MCF 10A (cell line): ENCODE measurements at regions not wholly inside any gene's neighbourhood (a gene's known extent, or its start where the extent isn't known, plus 50 kb on each side); places are given as distances from the start of the nearest gene placed in this dataset.

ENCODE experiments used
- BruUV-seq: library from RNA; stranded (reverse); fragments of 400-500 nt; replicated peaks from 2 replicates; lab custom pipeline; 2021; lab: Mats Ljungman, UMichigan
- CTCF ChIA-PET: fragments of 300-600 bp; sonication (Branson Sonifier 250); formaldehyde crosslinking; extraction: SDS; loops from one replicate; lab custom pipeline; 2021; ENCODE audit warnings: antibody characterized with exemption, inconsistent platforms; lab: Yijun Ruan, JAX
- POLR2A ChIA-PET: fragments of 300-600, 350-650 bp; sonication (Branson Sonifier 250); formaldehyde crosslinking; extraction: SDS; loops from one replicate; lab custom pipeline; 2020; ENCODE audit warnings: antibody characterized with exemption, inconsistent platforms; lab: Yijun Ruan, JAX
- DNase-seq: peaks from one replicate; pipeline ENCODE4 v3.0.0-alpha.2; 2018; ENCODE audit not compliant: unreplicated experiment
- H3K27ac Mint-ChIP-seq: one replicate; pipeline ENCODE4 v1.8.0; 2022; ENCODE audit warnings: mild to moderate bottlenecking, low read depth, mixed read lengths; ENCODE audit not compliant: unreplicated experiment
- H3K27me3 Mint-ChIP-seq: one replicate; pipeline ENCODE4 v1.8.0; 2022; ENCODE audit warnings: mixed read lengths; ENCODE audit not compliant: insufficient read depth, unreplicated experiment
- H3K36me3 Mint-ChIP-seq: one replicate; pipeline ENCODE4 v1.8.0; 2022; ENCODE audit warnings: mild to moderate bottlenecking, moderate library complexity, mixed read lengths; ENCODE audit not compliant: insufficient read depth, unreplicated experiment
- H3K4me1 Mint-ChIP-seq: one replicate; pipeline ENCODE4 v1.8.0; 2022; ENCODE audit warnings: mixed read lengths; ENCODE audit not compliant: insufficient read depth, unreplicated experiment
- H3K4me3 Mint-ChIP-seq: one replicate; pipeline ENCODE4 v1.8.0; 2022; ENCODE audit warnings: mild to moderate bottlenecking, moderate library complexity, mixed read lengths; ENCODE audit not compliant: unreplicated experiment
- H3K9me3 Mint-ChIP-seq: one replicate; pipeline ENCODE4 v1.8.0; 2022; ENCODE audit warnings: mixed read lengths; ENCODE audit not compliant: unreplicated experiment
- intact Hi-C: fragments of 100-400 bp; cut with micrococcal nuclease; formaldehyde crosslinking; loops from 2 replicates; pipeline ENCODE4 v1.14.1; 2022
- TF ChIP-seq, protein P1 (sequence below): fragments of 200-600 bp; IDR thresholded peaks from one replicate; pipeline ENCODE4 v1.8.0; 2022; ENCODE audit warnings: antibody characterized with exemption, mild to moderate bottlenecking; ENCODE audit not compliant: unreplicated experiment

DNA sequence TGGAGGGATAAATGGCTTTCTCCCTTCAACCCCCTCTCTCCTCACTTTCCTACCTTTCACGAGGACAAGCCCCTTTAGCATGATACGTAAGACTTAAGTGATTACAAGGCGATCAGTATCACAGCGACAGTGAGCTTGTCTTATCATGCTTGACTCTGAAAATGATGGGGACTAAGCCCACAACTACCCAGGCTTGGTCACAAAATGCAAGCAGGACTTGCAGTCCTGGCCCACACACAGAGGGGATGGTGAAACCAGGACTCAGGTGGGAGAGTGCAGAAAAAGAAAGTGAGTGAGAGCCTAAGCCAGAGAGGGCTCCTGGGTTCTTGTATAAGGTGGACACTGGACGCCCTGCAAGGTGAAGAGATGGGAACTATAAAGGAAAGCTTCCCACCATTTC, 95.7 kb upstream of the ARL4C start:
- intact Hi-C loops, result no loop called here
- POLR2A ChIA-PET, result no interaction called here
- Mint-ChIP-seq H3K36me3 (peaks cover 6% of the 10 kb centered on the region), H3K4me3 (no peak overlapping the region), H3K27ac (no peak overlapping the region), H3K9me3 (no peaks in the 10 kb centered on the region), H3K4me1 (peaks cover 5% of the 10 kb centered on the region), H3K27me3 (no peaks in the 10 kb centered on the region)
- BruUV-seq, result no TSS peak
- TF ChIP-seq, protein P1, sequence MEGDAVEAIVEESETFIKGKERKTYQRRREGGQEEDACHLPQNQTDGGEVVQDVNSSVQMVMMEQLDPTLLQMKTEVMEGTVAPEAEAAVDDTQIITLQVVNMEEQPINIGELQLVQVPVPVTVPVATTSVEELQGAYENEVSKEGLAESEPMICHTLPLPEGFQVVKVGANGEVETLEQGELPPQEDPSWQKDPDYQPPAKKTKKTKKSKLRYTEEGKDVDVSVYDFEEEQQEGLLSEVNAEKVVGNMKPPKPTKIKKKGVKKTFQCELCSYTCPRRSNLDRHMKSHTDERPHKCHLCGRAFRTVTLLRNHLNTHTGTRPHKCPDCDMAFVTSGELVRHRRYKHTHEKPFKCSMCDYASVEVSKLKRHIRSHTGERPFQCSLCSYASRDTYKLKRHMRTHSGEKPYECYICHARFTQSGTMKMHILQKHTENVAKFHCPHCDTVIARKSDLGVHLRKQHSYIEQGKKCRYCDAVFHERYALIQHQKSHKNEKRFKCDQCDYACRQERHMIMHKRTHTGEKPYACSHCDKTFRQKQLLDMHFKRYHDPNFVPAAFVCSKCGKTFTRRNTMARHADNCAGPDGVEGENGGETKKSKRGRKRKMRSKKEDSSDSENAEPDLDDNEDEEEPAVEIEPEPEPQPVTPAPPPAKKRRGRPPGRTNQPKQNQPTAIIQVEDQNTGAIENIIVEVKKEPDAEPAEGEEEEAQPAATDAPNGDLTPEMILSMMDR, result no peak
- CTCF ChIA-PET, result interaction anchor here (1.4 kb wide), 1 partner anchor 47 kb away, joined by 5 read pairs; no protein-coding TSS in a partner anchor
- DNase-seq, result no peak

DNA sequence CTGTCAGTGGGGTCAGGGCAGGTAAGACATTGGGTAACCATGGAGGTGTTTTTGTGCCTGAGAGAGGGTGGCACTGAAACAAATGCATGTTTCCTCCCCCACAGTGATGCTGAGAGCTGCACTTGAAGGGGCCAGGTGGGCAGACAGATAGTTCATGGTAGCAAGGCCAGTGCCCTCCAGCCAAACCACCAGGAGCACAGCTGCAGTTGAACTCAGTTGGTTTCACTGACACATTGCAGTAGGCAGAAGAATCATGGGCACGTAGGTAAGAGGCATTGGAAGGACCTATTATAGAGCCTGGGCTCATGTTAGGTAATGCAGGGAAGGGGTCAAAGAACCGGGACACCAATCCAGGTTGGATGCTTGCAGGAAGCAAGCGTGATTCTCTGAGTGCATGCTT, 93.2 kb upstream of the ARL4C start:
- ChIA-PET POLR2A (no interaction called here), CTCF (interaction anchor here (1.1 kb wide), 1 partner anchor 8 kb away, joined by 3 read pairs; no protein-coding TSS in a partner anchor)
- Mint-ChIP-seq H3K27ac (no peak overlapping the region), H3K9me3 (no peaks in the 10 kb centered on the region), H3K36me3 (peaks cover under 1% of the 10 kb centered on the region), H3K4me3 (no peak overlapping the region), H3K27me3 (no peaks in the 10 kb centered on the region), H3K4me1 (peaks cover 5% of the 10 kb centered on the region)
- TF ChIP-seq, protein P1, result no peak
- intact Hi-C loops, result no loop called here
- DNase-seq, result no peak
- BruUV-seq, result no TSS peak

DNA sequence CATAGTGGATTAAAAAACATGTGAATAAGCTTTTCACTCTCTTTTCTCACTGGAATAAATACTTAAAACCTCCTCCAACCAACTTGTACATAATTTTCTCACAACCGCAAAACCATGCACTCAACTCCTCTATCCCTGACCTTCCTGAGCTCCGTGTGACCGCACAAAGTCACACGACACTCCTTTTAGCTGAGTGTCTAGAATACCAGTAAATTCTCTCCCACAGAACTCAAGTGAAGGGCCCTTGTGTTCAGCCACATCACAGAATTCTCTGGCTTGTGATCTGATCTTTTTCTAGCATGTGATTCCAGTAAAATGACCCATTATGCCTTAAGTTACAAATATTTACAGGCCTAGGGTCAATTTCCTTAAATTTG, 91.2 kb upstream of the ARL4C start:
- peaks cover 6% of the 10 kb centered on the region for H3K27me3 Mint-ChIP-seq
- TF ChIP-seq, protein P1, result no peak
- DNase-seq, result no peak
- no peaks in the 10 kb centered on the region for H3K36me3 Mint-ChIP-seq
- ChIA-PET CTCF (interaction anchor here (0.6 to 0.7 kb wide), 2 partner anchors 529 to 993 kb away, joined by 3 read pairs; no protein-coding TSS in a partner anchor), POLR2A (no interaction called here)
- intact Hi-C loops, result no loop called here
- no TSS peak for BruUV-seq
- no peak overlapping the region for H3K4me3 Mint-ChIP-seq
- no peak overlapping the region for H3K27ac Mint-ChIP-seq
- H3K9me3 Mint-ChIP-seq, result no peaks in the 10 kb centered on the region
- no peaks in the 10 kb centered on the region for H3K4me1 Mint-ChIP-seq

DNA sequence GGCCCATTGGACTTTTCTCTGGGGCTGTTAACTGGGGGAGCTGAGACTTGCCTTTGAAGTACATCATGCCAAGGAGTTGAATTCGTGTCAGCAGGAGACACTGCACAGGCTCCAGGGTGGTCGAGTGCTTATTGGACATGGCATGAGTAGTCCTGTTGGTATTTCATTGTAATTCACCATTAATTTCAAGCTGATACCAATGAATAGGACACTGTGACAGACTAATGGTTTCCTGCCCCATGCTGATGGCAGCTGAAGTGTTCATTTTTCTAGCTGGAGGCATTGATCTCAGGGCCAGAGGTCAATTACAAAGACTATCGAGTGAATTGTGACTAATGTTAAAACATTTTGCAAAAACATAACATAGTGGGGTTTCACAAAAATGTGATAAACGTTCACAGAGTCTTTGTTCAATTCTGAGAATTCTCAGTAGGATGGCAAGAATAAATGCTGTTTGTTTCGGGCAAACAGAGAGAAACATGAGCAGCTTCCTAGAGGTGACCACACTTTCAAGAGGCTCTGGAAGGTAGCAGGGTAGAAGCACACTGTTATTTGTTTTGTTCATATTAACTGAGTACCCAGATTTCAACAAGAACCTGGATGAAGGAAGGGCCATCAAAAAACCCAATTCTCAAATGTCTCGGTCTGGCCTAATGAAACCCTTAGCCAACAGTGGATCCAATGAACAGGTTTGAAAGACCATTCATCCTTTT, 90.6 kb upstream of the ARL4C start:
- Mint-ChIP-seq H3K9me3 (no peaks in the 10 kb centered on the region), H3K4me3 (no peak overlapping the region), H3K36me3 (no peaks in the 10 kb centered on the region), H3K27me3 (peaks cover 12% of the 10 kb centered on the region), H3K4me1 (no peaks in the 10 kb centered on the region), H3K27ac (no peak overlapping the region)
- DNase-seq, result no peak
- TF ChIP-seq, protein P1, result no peak
- ChIA-PET POLR2A (no interaction called here), CTCF (interaction anchor here (0.6 to 0.7 kb wide), 4 partner anchors 205 to 1030 kb away, joined by 3 read pairs; no protein-coding TSS in a partner anchor)
- no TSS peak for BruUV-seq
- intact Hi-C loops, result no loop called here
